HUES6 (cell line): ENCODE measurements at regions not wholly inside any gene's neighbourhood (a gene's known extent, or its start where the extent isn't known, plus 50 kb on each side); places are given as distances from the start of the nearest gene placed in this dataset.

Experiments
- H3K27ac ChIP-seq: 2 replicates; pipeline ENCODE4 v1.7.0; 2013; ENCODE audit warnings: low read depth, mild to moderate bottlenecking, low read length, inconsistent platforms
- H3K27me3 ChIP-seq: 2 replicates; pipeline ENCODE4 v1.6.1; 2013; ENCODE audit warnings: low read length; ENCODE audit not compliant: control insufficient read depth, insufficient read depth
- H3K36me3 ChIP-seq: 2 replicates; pipeline ENCODE4 v1.6.1; 2013; ENCODE audit warnings: low read length; ENCODE audit not compliant: control insufficient read depth, insufficient read depth
- H3K4me1 ChIP-seq: 2 replicates; pipeline ENCODE4 v1.6.1; 2013; ENCODE audit warnings: low read length; ENCODE audit not compliant: control insufficient read depth, insufficient read depth
- H3K4me3 ChIP-seq: 2 replicates; pipeline ENCODE4 v1.5.1; 2013; ENCODE audit warnings: low read depth, low read length
- H3K9ac ChIP-seq: one replicate; pipeline ENCODE4 v1.6.1; 2013; ENCODE audit warnings: mild to moderate bottlenecking, low read length
- H3K9me3 ChIP-seq: 2 replicates; pipeline ENCODE4 v1.6.1; 2013; ENCODE audit warnings: low read depth, low read length; ENCODE audit not compliant: control insufficient read depth, insufficient read depth

- H3K9ac ChIP-seq, result no peak overlapping the region
Measured at GRCh38 chr2:123077101-123077500, 948.0 kb upstream of the CNTNAP5 start.

GRCh38 chr2:123080331-123080730 is 944.8 kb upstream of the CNTNAP5 start:
- no peak overlapping the region for H3K27ac ChIP-seq
- no peak overlapping the region for H3K4me3 ChIP-seq
- no peaks in the 10 kb centered on the region for H3K27me3 ChIP-seq
- peaks cover 5% of the 10 kb centered on the region; the same call in 1 of the 2 replicates for H3K9me3 ChIP-seq
- no peaks in the 10 kb centered on the region for H3K4me1 ChIP-seq
- H3K9ac ChIP-seq, result no peak overlapping the region
- H3K36me3 ChIP-seq, result no peaks in the 10 kb centered on the region

More at GRCh38 chr2:123077101-123077500, 948.0 kb upstream of the CNTNAP5 start:
- Histone ChIP-seq H3K9me3 (peaks cover 5% of the 10 kb centered on the region; the same call in 1 of the 2 replicates), H3K4me1 (no peaks in the 10 kb centered on the region), H3K36me3 (no peaks in the 10 kb centered on the region), H3K27me3 (no peaks in the 10 kb centered on the region), H3K4me3 (no peak overlapping the region), H3K27ac (no peak overlapping the region)

- Histone ChIP-seq H3K4me1 (no peaks in the 10 kb centered on the region), H3K36me3 (no peaks in the 10 kb centered on the region), H3K9ac (no peak overlapping the region), H3K4me3 (no peak overlapping the region), H3K27ac (no peak overlapping the region), H3K27me3 (no peaks in the 10 kb centered on the region), H3K9me3 (no peaks in the 10 kb centered on the region)
Measured at GRCh38 chr2:123085484-123085883, 939.6 kb upstream of the CNTNAP5 start.

GRCh38 chr2:123086613-123087385 is 938.3 kb upstream of the CNTNAP5 start:
- Histone ChIP-seq H3K9me3 (no peaks in the 10 kb centered on the region), H3K27me3 (no peaks in the 10 kb centered on the region), H3K9ac (no peak overlapping the region), H3K4me3 (no peak overlapping the region), H3K36me3 (no peaks in the 10 kb centered on the region), H3K4me1 (no peaks in the 10 kb centered on the region), H3K27ac (no peak overlapping the region)

- Histone ChIP-seq H3K36me3 (no peaks in the 10 kb centered on the region), H3K4me1 (no peaks in the 10 kb centered on the region), H3K9me3 (no peaks in the 10 kb centered on the region), H3K27ac (no peak overlapping the region), H3K9ac (no peak overlapping the region), H3K4me3 (no peak overlapping the region), H3K27me3 (no peaks in the 10 kb centered on the region)
Measured at GRCh38 chr2:123091471-123091870, 933.6 kb upstream of the CNTNAP5 start.

- H3K9ac ChIP-seq, result no peak overlapping the region
- H3K4me1 ChIP-seq, result no peaks in the 10 kb centered on the region
- H3K4me3 ChIP-seq, result no peak overlapping the region
- H3K27ac ChIP-seq, result no peak overlapping the region
- H3K27me3 ChIP-seq, result no peaks in the 10 kb centered on the region
- no peaks in the 10 kb centered on the region for H3K36me3 ChIP-seq
- H3K9me3 ChIP-seq, result no peaks in the 10 kb centered on the region
Measured at GRCh38 chr2:123093199-123093598, 931.9 kb upstream of the CNTNAP5 start.

- Histone ChIP-seq H3K4me1 (no peaks in the 10 kb centered on the region), H3K9ac (no peak overlapping the region), H3K36me3 (no peaks in the 10 kb centered on the region), H3K9me3 (no peaks in the 10 kb centered on the region), H3K27ac (no peak overlapping the region), H3K27me3 (no peaks in the 10 kb centered on the region), H3K4me3 (no peak overlapping the region)
Measured at GRCh38 chr2:123095219-123095835, 929.8 kb upstream of the CNTNAP5 start.

- no peaks in the 10 kb centered on the region for H3K36me3 ChIP-seq
- H3K4me3 ChIP-seq, result no peak overlapping the region
- no peak overlapping the region for H3K9ac ChIP-seq
- no peaks in the 10 kb centered on the region for H3K4me1 ChIP-seq
- no peaks in the 10 kb centered on the region for H3K27me3 ChIP-seq
- no peaks in the 10 kb centered on the region for H3K9me3 ChIP-seq
- H3K27ac ChIP-seq, result no peak overlapping the region
Measured at GRCh38 chr2:123098619-123099018, 926.5 kb upstream of the CNTNAP5 start.

- no peaks in the 10 kb centered on the region for H3K27me3 ChIP-seq
- no peaks in the 10 kb centered on the region for H3K4me1 ChIP-seq
- no peak overlapping the region for H3K27ac ChIP-seq
- H3K9me3 ChIP-seq, result no peaks in the 10 kb centered on the region
- H3K9ac ChIP-seq, result no peak overlapping the region
- H3K4me3 ChIP-seq, result no peak overlapping the region
- no peaks in the 10 kb centered on the region for H3K36me3 ChIP-seq
Measured at GRCh38 chr2:123101434-123101833, 923.7 kb upstream of the CNTNAP5 start.

- Histone ChIP-seq H3K27me3 (no peaks in the 10 kb centered on the region), H3K36me3 (no peaks in the 10 kb centered on the region), H3K9ac (no peak overlapping the region), H3K9me3 (no peaks in the 10 kb centered on the region), H3K4me3 (no peak overlapping the region), H3K4me1 (no peaks in the 10 kb centered on the region), H3K27ac (no peak overlapping the region)
Measured at GRCh38 chr2:123103902-123104301, 921.2 kb upstream of the CNTNAP5 start.

GRCh38 chr2:123116595-123116994 is 908.5 kb upstream of the CNTNAP5 start:
- Histone ChIP-seq H3K27ac (no peak overlapping the region), H3K27me3 (no peaks in the 10 kb centered on the region), H3K4me3 (no peak overlapping the region), H3K36me3 (no peaks in the 10 kb centered on the region), H3K9me3 (peaks cover 7% of the 10 kb centered on the region), H3K4me1 (no peaks in the 10 kb centered on the region), H3K9ac (no peak overlapping the region)
